ENCODE measurements at regions not wholly inside any gene's neighbourhood (a gene's known extent, or its start where the extent isn't known, plus 50 kb on each side); places are given as distances from the start of the nearest gene placed in this dataset.
"Not testable (repeated sequence)": the region's sequence is repeated elsewhere in the genome, so short reads cannot be mapped to it uniquely, and the experiment has no call there.

GRCh38 chr3:35254917-35255316, 384.4 kb upstream of the ARPP21 start:
- Histone ChIP-seq H3K36me3 (ENCODE audit: control insufficient read depth, insufficient read depth, low read length) (no peaks in the 10 kb centered on the region), H3K27me3 (replicated peaks; ENCODE audit: control insufficient read depth, insufficient read depth, low read length) (no peaks in the 10 kb centered on the region), H3K4me3 (replicated peaks; ENCODE audit: low read depth, low read length) (no peak overlapping the region)
- no peak for DNase-seq (ENCODE audit: extremely low read depth, insufficient read length)
- no peak for TF ChIP-seq CTCF (IDR thresholded peaks at IDR 0.05; ENCODE audit: insufficient read depth, low read length, poor library complexity, severe bottlenecking)

- H3K27me3 ChIP-seq (replicated peaks; ENCODE audit: control insufficient read depth, insufficient read depth, low read length), result no peaks in the 10 kb centered on the region
- DNase-seq (ENCODE audit: extremely low read depth, insufficient read length), result no peak
- no peak for TF ChIP-seq CTCF (IDR thresholded peaks at IDR 0.05; ENCODE audit: insufficient read depth, low read length, poor library complexity, severe bottlenecking)
Measured at GRCh38 chr3:35257641-35258040, 381.7 kb upstream of the ARPP21 start.

GRCh38 chr3:35262406-35262805, 376.9 kb upstream of the ARPP21 start:
- no peak for DNase-seq (ENCODE audit: extremely low read depth, insufficient read length)
- Histone ChIP-seq H3K36me3 (ENCODE audit: control insufficient read depth, insufficient read depth, low read length) (no peaks in the 10 kb centered on the region), H3K4me3 (replicated peaks; ENCODE audit: low read depth, low read length) (no peak overlapping the region), H3K27me3 (replicated peaks; ENCODE audit: control insufficient read depth, insufficient read depth, low read length) (no peaks in the 10 kb centered on the region)
- TF ChIP-seq CTCF (IDR thresholded peaks at IDR 0.05; ENCODE audit: insufficient read depth, low read length, poor library complexity, severe bottlenecking), result no peak

More at GRCh38 chr3:35257641-35258040, 381.7 kb upstream of the ARPP21 start:
- Histone ChIP-seq H3K36me3 (ENCODE audit: control insufficient read depth, insufficient read depth, low read length) (no peaks in the 10 kb centered on the region), H3K4me3 (replicated peaks; ENCODE audit: low read depth, low read length) (no peak overlapping the region)

- DNase-seq (ENCODE audit: extremely low read depth, insufficient read length), result no peak
- TF ChIP-seq CTCF (IDR thresholded peaks at IDR 0.05; ENCODE audit: insufficient read depth, low read length, poor library complexity, severe bottlenecking), result no peak
- H3K27me3 ChIP-seq (replicated peaks; ENCODE audit: control insufficient read depth, insufficient read depth, low read length), result no peaks in the 10 kb centered on the region
- no peak overlapping the region for H3K4me3 ChIP-seq (replicated peaks; ENCODE audit: low read depth, low read length)
- no peaks in the 10 kb centered on the region for H3K36me3 ChIP-seq (ENCODE audit: control insufficient read depth, insufficient read depth, low read length)
Measured at GRCh38 chr3:35263477-35263876, 375.8 kb upstream of the ARPP21 start.

GRCh38 chr3:35266065-35266464, 373.3 kb upstream of the ARPP21 start:
- not testable (repeated sequence) for H3K27me3 ChIP-seq (replicated peaks; ENCODE audit: control insufficient read depth, insufficient read depth, low read length); H3K36me3 ChIP-seq (ENCODE audit: control insufficient read depth, insufficient read depth, low read length); H3K4me3 ChIP-seq (replicated peaks; ENCODE audit: low read depth, low read length); DNase-seq (ENCODE audit: extremely low read depth, insufficient read length)

GRCh38 chr3:35275768-35276167, 363.6 kb upstream of the ARPP21 start:
- H3K27me3 ChIP-seq (replicated peaks; ENCODE audit: control insufficient read depth, insufficient read depth, low read length), result no peaks in the 10 kb centered on the region

More at GRCh38 chr3:35275768-35276167, 363.6 kb upstream of the ARPP21 start:
- Histone ChIP-seq H3K36me3 (ENCODE audit: control insufficient read depth, insufficient read depth, low read length) (no peaks in the 10 kb centered on the region), H3K4me3 (replicated peaks; ENCODE audit: low read depth, low read length) (no peak overlapping the region)
- DNase-seq (ENCODE audit: extremely low read depth, insufficient read length), result no peak
- no peak for TF ChIP-seq CTCF (IDR thresholded peaks at IDR 0.05; ENCODE audit: insufficient read depth, low read length, poor library complexity, severe bottlenecking)

Measured in GM06990 (cell line).